Tibial artery (tissue), 4 donors: ENCODE measurements at regions not wholly inside any gene's neighbourhood (a gene's known extent, or its start where the extent isn't known, plus 50 kb on each side); places are given as distances from the start of the nearest gene placed in this dataset.

Experiments
- DNase-seq, 2 donors: peaks; one replicate each; pipeline ENCODE4 v3.0.0-alpha.2; 2019
- H3K27ac ChIP-seq, 2 donors: fragments of 200-600 bp; sonication (generic) in 1 of 2; 1 replicate in 1 of 2; 2 replicates in 1 of 2; pipeline ENCODE4 v1.5.1; 2018 to 2019; ENCODE audit warnings: mild to moderate bottlenecking in 1 of 2
- H3K27me3 ChIP-seq, 2 donors: fragments of 200-600 bp; sonication (generic) in 1 of 2; one replicate each; pipeline versions ENCODE4 v1.5.1 to v1.6.0; 2016 to 2019
- H3K36me3 ChIP-seq, 3 donors: fragments of 200-600 bp; sonication (generic) in 2 of 3; one replicate each; pipeline ENCODE4 v1.5.1; 2016 to 2019; ENCODE audit warnings: mild to moderate bottlenecking in 2 of 3
- H3K4me1 ChIP-seq, 4 donors: fragments of 200-600 bp; sonication (generic) in 2 of 4; 1 replicate in 3 of 4; 2 replicates in 1 of 4; pipeline ENCODE4 v1.5.1; 2016 to 2019
- H3K4me3 ChIP-seq, 2 donors: fragments of 200-600 bp; sonication (generic) in 1 of 2; 1 replicate in 1 of 2; 2 replicates in 1 of 2; pipeline ENCODE4 v1.5.1; 2018 to 2019; ENCODE audit warnings: mild to moderate bottlenecking in 2 of 2
- H3K9me3 ChIP-seq, 3 donors: fragments of 200-600 bp; sonication (generic) in 1 of 3; one replicate each; pipeline ENCODE4 v1.5.1; 2016 to 2019
- CTCF ChIP-seq, 2 experiments: fragments of 200-600 bp in 1 of 2; fragments of 450-650 bp in 1 of 2; IDR thresholded peaks; one replicate each; pipeline ENCODE4 v1.5.1; 2017 to 2019; ENCODE audit warnings: antibody characterized with exemption in 2 of 2, mild to moderate bottlenecking in 1 of 2, moderate library complexity in 1 of 2
- intact Hi-C: fragments of 100-400 bp; cut with DNase I; formaldehyde crosslinking; loops from one replicate; pipeline ENCODE4 v1.15.0; 2023; ENCODE audit warnings: low total_unique reads

GRCh38 chr3:105585-105984 lies 91.0 kb upstream of the CHL1 start:
- no peaks in the 10 kb centered on the region for H3K4me1 ChIP-seq
- no peaks in the 10 kb centered on the region for H3K36me3 ChIP-seq
- no peak overlapping the region for H3K27ac ChIP-seq
- H3K27me3 ChIP-seq, result no peaks in the 10 kb centered on the region
- no peaks in the 10 kb centered on the region for H3K9me3 ChIP-seq
- DNase-seq, result no peak
- TF ChIP-seq CTCF (IDR thresholded peaks at IDR 0.05), result no peak
- no peak overlapping the region for H3K4me3 ChIP-seq
- intact Hi-C loops, result no loop called here

GRCh38 chr3:106619-107018 lies 89.9 kb upstream of the CHL1 start:
- Histone ChIP-seq H3K36me3 (no peaks in the 10 kb centered on the region), H3K27ac (no peak overlapping the region), H3K4me3 (no peak overlapping the region), H3K9me3 (no peaks in the 10 kb centered on the region), H3K4me1 (no peaks in the 10 kb centered on the region), H3K27me3 (no peaks in the 10 kb centered on the region)
- no peak for DNase-seq
- no peak for TF ChIP-seq CTCF (IDR thresholded peaks at IDR 0.05)
- intact Hi-C loops, result loop anchor here (2.0 kb wide), 1 partner anchor 48 kb away; no protein-coding TSS in a partner anchor

GRCh38 chr3:111143-112069 lies 85.2 kb upstream of the CHL1 start:
- no peaks in the 10 kb centered on the region for H3K9me3 ChIP-seq
- intact Hi-C loops, result no loop called here
- no peaks in the 10 kb centered on the region for H3K4me1 ChIP-seq
- no peak for DNase-seq
- H3K27me3 ChIP-seq, result no peaks in the 10 kb centered on the region
- no peak for TF ChIP-seq CTCF (IDR thresholded peaks at IDR 0.05)
- H3K27ac ChIP-seq, result no peak overlapping the region
- no peaks in the 10 kb centered on the region for H3K36me3 ChIP-seq
- H3K4me3 ChIP-seq, result no peak overlapping the region

- TF ChIP-seq CTCF (IDR thresholded peaks at IDR 0.05), result no peak
- Histone ChIP-seq H3K9me3 (no peaks in the 10 kb centered on the region), H3K4me1 (no peaks in the 10 kb centered on the region), H3K27me3 (no peaks in the 10 kb centered on the region), H3K27ac (no peak overlapping the region), H3K36me3 (no peaks in the 10 kb centered on the region), H3K4me3 (no peak overlapping the region)
- intact Hi-C loops, result no loop called here
- no peak for DNase-seq
Measured at GRCh38 chr3:112773-113172, 83.8 kb upstream of the CHL1 start.

GRCh38 chr3:118666-119065 lies 77.9 kb upstream of the CHL1 start:
- no peak for DNase-seq
- intact Hi-C loops, result no loop called here
- Histone ChIP-seq H3K36me3 (no peaks in the 10 kb centered on the region), H3K27me3 (no peaks in the 10 kb centered on the region), H3K9me3 (no peaks in the 10 kb centered on the region), H3K27ac (no peak overlapping the region), H3K4me3 (no peak overlapping the region), H3K4me1 (no peaks in the 10 kb centered on the region)
- no peak for TF ChIP-seq CTCF (IDR thresholded peaks at IDR 0.05)
